K562 (cell line): ENCODE measurements at regions not wholly inside any gene's neighbourhood (a gene's known extent, or its start where the extent isn't known, plus 50 kb on each side); places are given as distances from the start of the nearest gene placed in this dataset.

ENCODE experiments used
- ATAC-seq: fragments of 200-7000 bp; cut with Tn5 transposase; 3 replicates; pipeline ENCODE4 v1.9.1; 2020; ENCODE audit warnings: moderate library complexity
- BruUV-seq: library from RNA; stranded (reverse); fragments of 400-500 nt; replicated peaks from 2 replicates; lab custom pipeline; 2021; lab: Mats Ljungman, UMichigan
- CTCF ChIA-PET: fragments of 300-600 bp; formaldehyde crosslinking; extraction: SDS; loops from one replicate; lab custom pipeline; 2021; ENCODE audit warnings: low intra/inter-chr PET ratio; lab: Yijun Ruan, JAX
- POLR2A ChIA-PET: fragments of 300-600, 350-650 bp; sonication (Branson Sonifier 250); formaldehyde crosslinking; extraction: SDS; loops from one replicate; lab custom pipeline; 2021; ENCODE audit warnings: antibody characterized with exemption, inconsistent platforms; lab: Yijun Ruan, JAX
- DNase-seq, 4 experiments: peaks; one replicate each; pipeline versions ENCODE4 v3.0.0 to v3.0.0-alpha.2; 2011 to 2018; ENCODE audit warnings: low spot score in 3 of 4, mixed read lengths in 3 of 4; ENCODE audit errors: extremely low read depth in 1 of 4
- FAIRE-seq: peaks from 2 replicates; lab custom pipeline; 2011; peaks lifted over from hg19 to GRCh38; lab: Jason Lieb, UNC
- H2AFZ ChIP-seq: 2 replicates; pipeline ENCODE4 v1.6.0; 2011; ENCODE audit warnings: low read depth, low read length, control low read depth, inconsistent platforms
- H3K27ac ChIP-seq: fragments of 200-600 bp; 3 replicates; pipeline ENCODE4 v1.8.0; 2011; ENCODE audit warnings: low read depth, mild to moderate bottlenecking, control low read depth, inconsistent platforms, low read length, moderate library complexity, mixed read lengths; ENCODE audit errors: extremely low read depth
- H3K27me3 ChIP-seq, 2 experiments: fragments of 300-600 bp in 1 of 2; 2 replicates in 1 of 2; 3 replicates in 1 of 2; pipeline versions ENCODE4 v1.6.0 to v1.8.0; 2011; ENCODE audit warnings: inconsistent platforms in 2 of 2, low read length in 2 of 2, mild to moderate bottlenecking in 1 of 2, mixed read lengths in 1 of 2, moderate library complexity in 1 of 2; ENCODE audit not compliant: control insufficient read depth in 2 of 2, insufficient read depth in 2 of 2
- H3K36me3 ChIP-seq: fragments of 300-600 bp; 3 replicates; pipeline ENCODE4 v1.8.0; 2011; ENCODE audit warnings: mild to moderate bottlenecking, low read length, inconsistent platforms; ENCODE audit not compliant: control insufficient read depth, insufficient read depth
- H3K4me1 ChIP-seq, 2 experiments: fragments of 200-600 bp in 1 of 2; replicated peaks in 1 of 2; 2 replicates in 1 of 2; 3 replicates in 1 of 2; pipeline versions ENCODE4 v1.5.1 to v1.8.0; 2011; ENCODE audit warnings: inconsistent platforms in 2 of 2, low read length in 2 of 2, mild to moderate bottlenecking in 1 of 2, mixed read lengths in 1 of 2, moderate library complexity in 1 of 2; ENCODE audit not compliant: control insufficient read depth in 2 of 2, insufficient read depth in 2 of 2
- H3K4me2 ChIP-seq: 2 replicates; pipeline ENCODE4 v1.6.1; 2011; ENCODE audit warnings: low read length, control low read depth, inconsistent platforms, mixed read lengths; ENCODE audit not compliant: insufficient read depth
- H3K4me3 ChIP-seq: fragments of 200-600 bp; sonication (generic), shearing (Covaris generic); 2 replicates; pipeline ENCODE4 v1.5.1; 2016; ENCODE audit warnings: control low read depth, inconsistent platforms
- H3K79me2 ChIP-seq: fragments of 200-600 bp; 3 replicates; pipeline ENCODE4 v1.8.0; 2011; ENCODE audit warnings: low read length, inconsistent platforms; ENCODE audit not compliant: control insufficient read depth, insufficient read depth
- H3K9ac ChIP-seq, 2 experiments: 2 replicates each; pipeline versions ENCODE4 v1.6.0 to v1.6.1; 2011; ENCODE audit warnings: low read depth in 2 of 2, low read length in 2 of 2, control low read depth in 1 of 2, inconsistent platforms in 1 of 2, mild to moderate bottlenecking in 1 of 2, mixed read lengths in 1 of 2; ENCODE audit not compliant: insufficient read depth in 1 of 2
- H3K9me1 ChIP-seq: one replicate; pipeline ENCODE4 v1.6.0; 2011; ENCODE audit warnings: inconsistent platforms, mild to moderate bottlenecking, low read length, moderate library complexity; ENCODE audit not compliant: control insufficient read depth, insufficient read depth
- H3K9me3 ChIP-seq: replicated peaks from 2 replicates; pipeline ENCODE4 v1.5.1; 2011; ENCODE audit warnings: low read depth, low read length, inconsistent platforms; ENCODE audit not compliant: control insufficient read depth, insufficient read depth
- H4K20me1 ChIP-seq: replicated peaks from 2 replicates; pipeline ENCODE4 v1.6.1; 2011; ENCODE audit warnings: low read length, inconsistent platforms, mixed read lengths; ENCODE audit not compliant: control insufficient read depth, insufficient read depth
- CAMTA2 ChIP-seq: fragments of 250-450 bp; sonication (Bioruptor Pico); conservative IDR thresholded peaks from 2 replicates; pipeline ENCODE4 v1.5.1; 2022
- CTCF ChIP-seq, 3 experiments: IDR thresholded peaks in 2 of 3; conservative IDR thresholded peaks in 1 of 3; 2 replicates each; pipeline ENCODE4 v1.5.1; 2011 to 2012; ENCODE audit warnings: low read length in 3 of 3, mild to moderate bottlenecking in 3 of 3, control low read depth in 2 of 3, improper control_type of control experiment in 1 of 3, inconsistent platforms in 1 of 3, low read depth in 1 of 3, mixed read lengths in 1 of 3, moderate library complexity in 1 of 3; ENCODE audit not compliant: insufficient read depth in 2 of 3
- LARP7 ChIP-seq: fragments of 450-650 bp; IDR thresholded peaks from 2 replicates; pipeline ENCODE4 v1.6.1; 2016
- RAD21 ChIP-seq, 2 experiments: fragments of 250-450 bp in 1 of 2; fragments of 450-650 bp in 1 of 2; sonication (Bioruptor Pico) in 1 of 2; formaldehyde crosslinking in 1 of 2; IDR thresholded peaks in 1 of 2; conservative IDR thresholded peaks in 1 of 2; 2 replicates each; pipeline versions ENCODE4 v1.4.0 to v1.8.0; 2020 to 2022; ENCODE audit warnings: mild to moderate bottlenecking in 2 of 2, moderate library complexity in 1 of 2
- SMARCC2 ChIP-seq: fragments of 450-650 bp; IDR thresholded peaks from 2 replicates; pipeline ENCODE4 v1.6.1; 2017; ENCODE audit warnings: antibody characterized with exemption, moderate library complexity, mild to moderate bottlenecking, low read depth
- ZNF121 ChIP-seq: sonication (generic); formaldehyde crosslinking; conservative IDR thresholded peaks from 2 replicates; pipeline ENCODE4 v1.8.0; 2022; ENCODE audit warnings: missing genetic modification reagents
- ZNF224 ChIP-seq: sonication (generic); formaldehyde crosslinking; IDR thresholded peaks from 2 replicates; pipeline ENCODE4 v1.8.0; 2022; ENCODE audit warnings: mild to moderate bottlenecking, missing genetic modification reagents
- ZNF644 ChIP-seq: fragments of 200-800 bp; sonication (Bioruptor generic); IDR thresholded peaks from 2 replicates; pipeline ENCODE4 v1.6.1; 2016; ENCODE audit warnings: low read depth, missing genetic modification characterization, missing compliant biosample characterization
- WGBS: fragments of 100-300 bp; shearing (Covaris generic); methylation state at CpG from one replicate; pipeline ENCODE4 v1.1.6; 2016; ENCODE audit warnings: low coverage, mixed read lengths; ENCODE audit not compliant: insufficient coverage; ENCODE audit errors: missing lambda C conversion rate; 5-methylcytosine and 5-hydroxymethylcytosine counted together
- in situ Hi-C: fragments of 300-500 bp; cut with MboI; formaldehyde crosslinking; loops from 4 replicates; pipeline ENCODE4 v1.15.0; 2018; ENCODE audit warnings: inconsistent platforms, mixed read lengths
- intact Hi-C: fragments of 100-400 bp; cut with micrococcal nuclease; formaldehyde crosslinking; loops from 2 replicates; pipeline ENCODE4 v1.14.2; 2022

DNA sequence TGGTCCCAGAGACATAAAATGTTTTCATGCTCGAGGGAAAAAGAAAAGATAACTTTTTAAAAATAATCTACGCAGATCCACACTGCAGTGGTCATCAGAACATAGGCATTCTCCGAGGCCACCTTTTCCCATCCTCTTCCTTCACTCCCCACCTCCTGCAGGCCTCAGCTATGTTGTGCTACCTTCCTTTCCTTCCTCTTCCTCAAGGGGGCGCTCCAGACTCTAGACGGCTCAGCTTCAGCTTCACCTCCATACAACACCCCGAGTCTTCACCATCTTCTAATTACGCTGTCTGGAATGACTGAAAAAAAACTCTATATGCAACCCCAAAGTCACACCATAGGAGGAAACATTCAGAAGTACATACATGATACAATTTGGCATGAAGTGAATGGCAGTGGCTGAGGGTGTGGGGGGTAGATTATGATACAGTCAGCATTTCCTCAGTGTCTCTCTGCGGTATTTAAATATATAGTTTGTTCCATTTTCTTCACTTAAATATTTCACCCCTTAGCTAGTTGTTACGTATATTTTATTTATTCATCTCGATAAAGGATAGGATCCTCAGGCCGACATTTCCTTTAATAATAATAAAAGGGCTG, 583.6 kb downstream of the IRS1 start:
- no TSS peak for BruUV-seq
- 5% methylated on average over 9 of the region's 11 CpGs for WGBS

More for the DNA sequence above, 583.6 kb downstream of the IRS1 start:
- Histone ChIP-seq H3K4me2 (no peak overlapping the region), H3K9me3 (no peaks in the 10 kb centered on the region), H3K4me1 (no peaks in the 10 kb centered on the region), H2AFZ (no peak overlapping the region), H3K27me3 (no peaks in the 10 kb centered on the region), H3K4me3 (no peak overlapping the region), H3K79me2 (no peaks in the 10 kb centered on the region), H3K36me3 (no peaks in the 10 kb centered on the region), H3K9me1 (no peaks in the 10 kb centered on the region)
- DNase-seq = peak; percentile 2 to 29 (median 12)
- peak; percentile 66; the same call in 2 of the 3 replicates for ATAC-seq
- TF ChIP-seq SMARCC2 = no peak
- TF ChIP-seq ZNF121 (CRISPR knock-in tag) = no peak
- no peak for TF ChIP-seq ZNF224 (CRISPR knock-in tag)
- TF ChIP-seq CAMTA2 (CRISPR knock-in tag) = no peak
- peak in 2 of 3 experiments; percentile 21 to 24; a peak in 2 of 6 replicates for TF ChIP-seq CTCF (IDR thresholded peaks at IDR 0.05 in 2 of 3, conservative IDR thresholded peaks at IDR 0.05 in 1 of 3; ENCODE audit: insufficient read depth in 2 of 3, low read depth in 1 of 3, low read length in 3 of 3)
- TF ChIP-seq LARP7 = no peak
- no peak for TF ChIP-seq ZNF644 (tag)
- peak in 1 of 2 experiments; percentile 26; a peak in 2 of 4 replicates for TF ChIP-seq RAD21 (CRISPR knock-in tag; conservative IDR thresholded peaks at IDR 0.05 in 1 of 2, IDR thresholded peaks at IDR 0.05 in 1 of 2)
- TF ChIP-seq, all 486 proteins: peak for 2
- CTCF ChIA-PET = no interaction called here
- intact Hi-C loops = loop anchor here (2.0 kb wide), 1 partner anchor 587 kb away; no protein-coding TSS in a partner anchor
- Histone ChIP-seq H3K27ac (no peak overlapping the region), H3K9ac (no peak overlapping the region), H4K20me1 (no peaks in the 10 kb centered on the region)
- POLR2A ChIA-PET = no interaction called here
- no peak for FAIRE-seq
- in situ Hi-C loops = no loop called here
